Endometrium (tissue), 2 donors: ENCODE measurements at regions not wholly inside any gene's neighbourhood (a gene's known extent, or its start where the extent isn't known, plus 50 kb on each side); places are given as distances from the start of the nearest gene placed in this dataset.
"Not testable (repeated sequence)": the region's sequence is repeated elsewhere in the genome, so short reads cannot be mapped to it uniquely, and the experiment has no call there.

Experiments
- FAIRE-seq: peaks from 2 replicates; lab custom pipeline; 2012; peaks lifted over from hg19 to GRCh38; lab: Jason Lieb, UNC
- donor health status: control.
- donor health status: control.

GRCh38 chr6:93940381-93940780 lies 521.0 kb upstream of the EPHA7 start:
- no peak for FAIRE-seq

GRCh38 chr6:93932175-93932574 lies 512.8 kb upstream of the EPHA7 start:
- FAIRE-seq, result no peak

GRCh38 chr6:93927731-93928130 lies 508.4 kb upstream of the EPHA7 start:
- FAIRE-seq, result no peak

GRCh38 chr6:93919365-93919764 lies 500.0 kb upstream of the EPHA7 start:
- no peak for FAIRE-seq

- FAIRE-seq, result no peak
Measured at GRCh38 chr6:93918258-93918657, 498.9 kb upstream of the EPHA7 start.

- FAIRE-seq, result no peak
Measured at GRCh38 chr6:93917216-93917615, 497.9 kb upstream of the EPHA7 start.

- FAIRE-seq, result no peak
Measured at GRCh38 chr6:93916716-93917115, 497.4 kb upstream of the EPHA7 start.

GRCh38 chr6:93915961-93916360 lies 496.6 kb upstream of the EPHA7 start:
- FAIRE-seq, result no peak

GRCh38 chr6:93902517-93902916 lies 483.2 kb upstream of the EPHA7 start:
- FAIRE-seq, result no peak

GRCh38 chr6:93900142-93900541 lies 480.8 kb upstream of the EPHA7 start:
- FAIRE-seq, result no peak

GRCh38 chr6:93896081-93896480 lies 476.7 kb upstream of the EPHA7 start:
- FAIRE-seq, result no peak

GRCh38 chr6:93894521-93894920 lies 475.2 kb upstream of the EPHA7 start:
- no peak for FAIRE-seq

GRCh38 chr6:93889713-93890112 lies 470.4 kb upstream of the EPHA7 start:
- no peak for FAIRE-seq

GRCh38 chr6:93886416-93886815 lies 467.1 kb upstream of the EPHA7 start:
- FAIRE-seq, result no peak

GRCh38 chr6:93859971-93860370 lies 440.6 kb upstream of the EPHA7 start:
- no peak for FAIRE-seq

GRCh38 chr6:93858213-93858612 lies 438.9 kb upstream of the EPHA7 start:
- no peak for FAIRE-seq

- FAIRE-seq, result no peak
Measured at GRCh38 chr6:93849857-93850256, 430.5 kb upstream of the EPHA7 start.

- FAIRE-seq, result no peak
Measured at GRCh38 chr6:93848031-93848742, 428.8 kb upstream of the EPHA7 start.

GRCh38 chr6:93842178-93842577 lies 422.8 kb upstream of the EPHA7 start:
- FAIRE-seq, result no peak

GRCh38 chr6:93835451-93836145 lies 416.2 kb upstream of the EPHA7 start:
- FAIRE-seq, result not testable (repeated sequence)

GRCh38 chr6:93835026-93835425 lies 415.7 kb upstream of the EPHA7 start:
- not testable (repeated sequence) for FAIRE-seq

- FAIRE-seq, result not testable (repeated sequence)
Measured at GRCh38 chr6:93833326-93833725, 414.0 kb upstream of the EPHA7 start.

GRCh38 chr6:93829757-93830156 lies 410.4 kb upstream of the EPHA7 start:
- FAIRE-seq, result not testable (repeated sequence)

GRCh38 chr6:93829009-93829408 lies 409.6 kb upstream of the EPHA7 start:
- no peak for FAIRE-seq
